Ovary (tissue), 7 donors: ENCODE measurements at regions not wholly inside any gene's neighbourhood (a gene's known extent, or its start where the extent isn't known, plus 50 kb on each side); places are given as distances from the start of the nearest gene placed in this dataset.

Experiments used
- DNase-seq, 5 donors: peaks; one replicate each; pipeline ENCODE4 v3.0.0-alpha.2; 2019 to 2020
- H3K27ac ChIP-seq, 2 donors: fragments of 200-600 bp; one replicate each; pipeline versions ENCODE4 v1.5.1 to v1.8.0; 2019 to 2022
- H3K27me3 ChIP-seq: fragments of 200-600 bp; one replicate; pipeline ENCODE4 v1.8.0; 2022
- H3K36me3 ChIP-seq: fragments of 200-600 bp; sonication (generic); one replicate; pipeline ENCODE4 v1.5.1; 2019
- H3K4me1 ChIP-seq: one replicate; pipeline ENCODE4 v1.8.1; 2013; ENCODE audit warnings: mild to moderate bottlenecking, moderate library complexity; ENCODE audit not compliant: insufficient read depth
- H3K4me3 ChIP-seq: fragments of 200-600 bp; sonication (generic); one replicate; pipeline ENCODE4 v1.5.1; 2017
- H3K9me3 ChIP-seq, 2 donors: fragments of 200-600 bp in 1 of 2; sonication (generic) in 1 of 2; one replicate each; pipeline versions ENCODE4 v1.5.1 to v1.8.1; 2013 to 2019; ENCODE audit warnings: mild to moderate bottlenecking in 1 of 2, moderate library complexity in 1 of 2
- EP300 ChIP-seq: sonication (generic); formaldehyde crosslinking; IDR thresholded peaks from one replicate; pipeline ENCODE4 v1.6.1; 2017; ENCODE audit warnings: antibody characterized with exemption
- POLR2A ChIP-seq: fragments of 450-650 bp; IDR thresholded peaks from one replicate; pipeline ENCODE4 v1.6.1; 2017; ENCODE audit warnings: antibody characterized with exemption, mild to moderate bottlenecking, moderate library complexity
- WGBS, 3 donors: extraction: QIAGEN DNeasy Blood & Tissue Kit in 1 of 3; methylation state at CpG; one replicate each; pipeline versions ENCODE4 v1.1.5 to v1.1.7; 2013 to 2017; 5-methylcytosine and 5-hydroxymethylcytosine counted together
- intact Hi-C, 4 donors: fragments of 100-400 bp; cut with DNase I; formaldehyde crosslinking; loops; one replicate each; pipeline versions ENCODE4 v1.11.0 to v1.15.1; 2022 to 2023
- TF ChIP-seq, protein P1 (sequence below), 3 donors: fragments of 450-650 bp in 2 of 3; fragments of 200-600 bp in 1 of 3; IDR thresholded peaks; one replicate each; pipeline versions ENCODE4 v1.5.1 to v1.8.0; 2016 to 2022; ENCODE audit warnings: antibody characterized with exemption in 3 of 3, mild to moderate bottlenecking in 1 of 3
- donor health status: DM: no; HTN: no; CAD: no; lungs with moderate emphysema.
- donor health status: DM: no; HTN: no; CAD: no.
- donor health status: Bipolar disorder and iron deficiency.
- donor health status: DM: no; HTN: no; CAD: no.
- donor health status: DM: yes; HTN: yes; CAD: no.

DNA sequence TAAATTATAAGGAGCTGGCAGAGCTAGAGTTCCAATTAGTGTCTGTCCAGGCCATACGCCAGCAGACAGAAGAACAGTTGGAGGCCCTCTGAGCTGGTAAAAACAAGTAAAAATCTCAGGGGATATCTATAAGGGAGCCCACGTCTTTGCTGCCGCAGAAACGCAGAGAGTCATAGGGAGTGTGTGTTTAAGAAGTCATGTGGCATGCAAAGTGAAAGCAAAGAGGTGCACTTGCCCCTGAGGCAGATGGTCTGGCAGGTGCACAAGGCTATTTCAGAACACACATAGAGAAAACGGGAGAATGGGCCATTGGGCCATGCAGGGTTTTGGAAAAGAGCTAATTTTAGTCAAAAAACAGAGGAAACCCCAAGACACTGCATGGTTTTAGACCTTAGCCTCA lies 92.7 kb downstream of the NAP1L3 start:
- no peak for DNase-seq

DNA sequence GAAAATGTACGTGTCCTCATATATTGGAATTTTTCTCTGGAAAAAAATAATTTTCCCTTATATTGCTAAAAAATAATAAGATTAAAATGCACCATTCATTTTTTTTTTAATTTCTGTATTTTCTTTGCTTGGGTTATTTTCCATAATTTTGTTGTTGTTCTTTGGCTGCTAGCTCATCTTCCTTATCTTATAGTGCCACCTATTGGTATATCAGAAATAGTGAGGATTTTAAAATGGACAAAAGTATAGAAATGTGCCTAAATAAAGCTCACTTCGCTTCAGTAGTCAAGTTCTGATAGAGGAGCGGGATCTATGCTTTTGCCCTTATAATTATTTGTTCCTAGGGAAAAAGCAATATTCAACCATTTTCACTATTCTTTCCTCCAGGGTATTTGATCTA lies 134.8 kb downstream of the NAP1L3 start:
- 46 to 66% (median 52%) methylated on average over 3 of the region's 3 CpGs for WGBS, 3 donors

More for the DNA sequence above, 92.7 kb downstream of the NAP1L3 start:
- no peaks in the 10 kb centered on the region for H3K36me3 ChIP-seq
- TF ChIP-seq, protein P1, sequence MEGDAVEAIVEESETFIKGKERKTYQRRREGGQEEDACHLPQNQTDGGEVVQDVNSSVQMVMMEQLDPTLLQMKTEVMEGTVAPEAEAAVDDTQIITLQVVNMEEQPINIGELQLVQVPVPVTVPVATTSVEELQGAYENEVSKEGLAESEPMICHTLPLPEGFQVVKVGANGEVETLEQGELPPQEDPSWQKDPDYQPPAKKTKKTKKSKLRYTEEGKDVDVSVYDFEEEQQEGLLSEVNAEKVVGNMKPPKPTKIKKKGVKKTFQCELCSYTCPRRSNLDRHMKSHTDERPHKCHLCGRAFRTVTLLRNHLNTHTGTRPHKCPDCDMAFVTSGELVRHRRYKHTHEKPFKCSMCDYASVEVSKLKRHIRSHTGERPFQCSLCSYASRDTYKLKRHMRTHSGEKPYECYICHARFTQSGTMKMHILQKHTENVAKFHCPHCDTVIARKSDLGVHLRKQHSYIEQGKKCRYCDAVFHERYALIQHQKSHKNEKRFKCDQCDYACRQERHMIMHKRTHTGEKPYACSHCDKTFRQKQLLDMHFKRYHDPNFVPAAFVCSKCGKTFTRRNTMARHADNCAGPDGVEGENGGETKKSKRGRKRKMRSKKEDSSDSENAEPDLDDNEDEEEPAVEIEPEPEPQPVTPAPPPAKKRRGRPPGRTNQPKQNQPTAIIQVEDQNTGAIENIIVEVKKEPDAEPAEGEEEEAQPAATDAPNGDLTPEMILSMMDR (IDR thresholded peaks at IDR 0.05), result no peak
- TF ChIP-seq POLR2A (no peak), EP300 (no peak)
- no peaks in the 10 kb centered on the region for H3K4me1 ChIP-seq
- H3K9me3 ChIP-seq, result no peaks in the 10 kb centered on the region
- WGBS, 3 donors, result 78 to 90% (median 80%) methylated on average over 5 of the region's 5 CpGs
- H3K27ac ChIP-seq, result no peak overlapping the region
- H3K27me3 ChIP-seq, result no peaks in the 10 kb centered on the region
- no peak overlapping the region for H3K4me3 ChIP-seq
- intact Hi-C loops, result no loop called here

DNA sequence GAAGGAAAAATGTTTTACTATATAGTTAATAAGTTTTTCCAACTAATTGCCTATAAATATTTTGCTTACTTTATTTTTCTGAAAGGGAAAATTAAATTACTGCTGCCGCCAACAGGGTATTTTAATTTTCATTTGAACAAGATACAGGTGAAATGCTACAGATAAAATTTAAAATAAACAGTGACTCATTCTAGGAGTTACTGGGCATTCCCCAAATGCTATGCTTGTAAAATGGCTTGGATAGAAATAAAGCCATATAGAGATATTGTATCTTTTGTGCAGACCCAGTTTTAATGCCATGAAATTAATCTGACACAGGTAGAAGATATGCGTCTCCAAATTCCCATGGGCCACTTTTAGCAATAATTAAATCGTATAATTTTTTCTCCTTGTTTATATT lies 144.5 kb downstream of the NAP1L3 start:
- peaks cover 3% of the 10 kb centered on the region for H3K27me3 ChIP-seq
- 87 to 89% (median 88%) methylated on average over 3 of the region's 3 CpGs for WGBS, 3 donors
- no peak overlapping the region for H3K27ac ChIP-seq
- H3K36me3 ChIP-seq, result no peaks in the 10 kb centered on the region
- TF ChIP-seq, protein P1 (IDR thresholded peaks at IDR 0.05), result no peak
- no peak for TF ChIP-seq EP300
- TF ChIP-seq POLR2A, result no peak
- DNase-seq, result no peak
- intact Hi-C loops, result no loop called here
- H3K9me3 ChIP-seq, result no peaks in the 10 kb centered on the region
- H3K4me1 ChIP-seq, result no peaks in the 10 kb centered on the region
- H3K4me3 ChIP-seq, result no peak overlapping the region

More for the DNA sequence above, 134.8 kb downstream of the NAP1L3 start:
- Histone ChIP-seq H3K36me3 (no peaks in the 10 kb centered on the region), H3K27me3 (no peaks in the 10 kb centered on the region), H3K4me3 (no peak overlapping the region), H3K4me1 (no peaks in the 10 kb centered on the region), H3K27ac (no peak overlapping the region), H3K9me3 (no peaks in the 10 kb centered on the region)
- intact Hi-C loops, result no loop called here
- no peak for TF ChIP-seq POLR2A
- TF ChIP-seq, protein P1 (IDR thresholded peaks at IDR 0.05), result peak in 1 of 3 donors; percentile 14
- no peak for DNase-seq
